SK-N-SH treated with all-trans-retinoic acid at 6 μM for 48 hours (cell line): ENCODE measurements at regions not wholly inside any gene's neighbourhood (a gene's known extent, or its start where the extent isn't known, plus 50 kb on each side); places are given as distances from the start of the nearest gene placed in this dataset.
A peak's percentile ranks its signal among the peaks of the same experiment; 100 is the strongest.

ENCODE experiments used
- ATAC-seq: fragments of 200-7000 bp; cut with Tn5 transposase; 3 replicates; pipeline ENCODE4 v1.9.1; 2020; ENCODE audit warnings: mild to moderate bottlenecking, moderate library complexity
- ARNTL ChIP-seq: fragments of 450-650 bp; formaldehyde crosslinking; IDR thresholded peaks from 2 replicates; pipeline ENCODE4 v1.5.0; 2020; ENCODE audit warnings: low read depth, mild to moderate bottlenecking, moderate library complexity, borderline replicate concordance
- ESRRG ChIP-seq: fragments of 250-450 bp; sonication (Bioruptor Pico); IDR thresholded peaks from 2 replicates; pipeline ENCODE4 v1.6.1; 2021; ENCODE audit warnings: mild to moderate bottlenecking
- GLIS3 ChIP-seq: fragments of 250-450 bp; sonication (Bioruptor Pico); IDR thresholded peaks from 2 replicates; pipeline ENCODE4 v1.5.0; 2020; ENCODE audit warnings: mild to moderate bottlenecking, moderate library complexity
- ISL1 ChIP-seq: fragments of 250-450 bp; sonication (Bioruptor Pico); IDR thresholded peaks from 2 replicates; pipeline ENCODE4 v2.1.2; 2022; ENCODE audit warnings: mild to moderate bottlenecking, moderate library complexity
- OSR1 ChIP-seq: fragments of 250-450 bp; sonication (Bioruptor Pico); IDR thresholded peaks from 2 replicates; pipeline ENCODE4 v1.8.0; 2022; ENCODE audit warnings: moderate library complexity, mild to moderate bottlenecking, inconsistent platforms
- RARB ChIP-seq: fragments of 250-450 bp; sonication (Bioruptor Pico); IDR thresholded peaks from 2 replicates; pipeline ENCODE4 v1.8.0; 2021; ENCODE audit warnings: mild to moderate bottlenecking, moderate library complexity
- SNAI2 ChIP-seq: fragments of 250-450 bp; sonication (Bioruptor Pico); IDR thresholded peaks from 2 replicates; pipeline ENCODE4 v1.5.0; 2020; ENCODE audit warnings: mild to moderate bottlenecking, moderate library complexity
- TCF4 ChIP-seq: fragments of 250-450 bp; sonication (Bioruptor Pico); IDR thresholded peaks from 2 replicates; pipeline ENCODE4 v1.8.0; 2021; ENCODE audit warnings: mild to moderate bottlenecking, moderate library complexity, borderline replicate concordance
- TOX ChIP-seq: fragments of 250-450 bp; sonication (Bioruptor Pico); IDR thresholded peaks from 2 replicates; pipeline ENCODE4 v1.8.0; 2021; ENCODE audit warnings: mild to moderate bottlenecking, moderate library complexity, borderline replicate concordance
- ZC3H10 ChIP-seq: fragments of 250-450 bp; sonication (Bioruptor Pico); IDR thresholded peaks from 2 replicates; pipeline ENCODE4 v1.5.1; 2021; ENCODE audit warnings: mild to moderate bottlenecking, moderate library complexity
- ZFP3 ChIP-seq: fragments of 250-450 bp; sonication (Bioruptor Pico); IDR thresholded peaks from 2 replicates; pipeline ENCODE4 v1.5.0; 2020; ENCODE audit warnings: mild to moderate bottlenecking, moderate library complexity
- ZFP30 ChIP-seq: fragments of 450-650 bp; formaldehyde crosslinking; IDR thresholded peaks from 2 replicates; pipeline ENCODE4 v1.5.0; 2022; ENCODE audit warnings: mild to moderate bottlenecking, moderate library complexity
- ZNF565 ChIP-seq: fragments of 450-650 bp; formaldehyde crosslinking; conservative IDR thresholded peaks from 2 replicates; pipeline ENCODE4 v1.5.0; 2020; ENCODE audit warnings: low read depth, mild to moderate bottlenecking, moderate library complexity
- ZNF70 ChIP-seq: fragments of 450-650 bp; formaldehyde crosslinking; IDR thresholded peaks from 2 replicates; pipeline ENCODE4 v1.5.0; 2020; ENCODE audit warnings: mild to moderate bottlenecking, moderate library complexity
- ZNF8 ChIP-seq: fragments of 450-650 bp; formaldehyde crosslinking; IDR thresholded peaks from 2 replicates; pipeline ENCODE4 v1.5.0; 2020; ENCODE audit warnings: mild to moderate bottlenecking, moderate library complexity
- TF ChIP-seq, protein P1 (sequence below): fragments of 250-450 bp; sonication (Bioruptor Pico); IDR thresholded peaks from 2 replicates; pipeline ENCODE4 v1.5.0; 2020; ENCODE audit warnings: mild to moderate bottlenecking, moderate library complexity
- TF ChIP-seq, protein P2 (sequence below): fragments of 250-450 bp; sonication (Bioruptor Pico); IDR thresholded peaks from 2 replicates; pipeline ENCODE4 v1.8.0; 2021; ENCODE audit warnings: low read depth, mild to moderate bottlenecking, moderate library complexity, borderline replicate concordance
- TF ChIP-seq, protein P3 (sequence below): fragments of 250-450 bp; sonication (Bioruptor Pico); IDR thresholded peaks from 2 replicates; pipeline ENCODE4 v1.5.1; 2021; ENCODE audit warnings: mild to moderate bottlenecking, moderate library complexity
- TF ChIP-seq, protein P4 (sequence below): fragments of 250-450 bp; sonication (Bioruptor Pico); IDR thresholded peaks from 2 replicates; pipeline ENCODE4 v1.8.0; 2020; ENCODE audit warnings: mild to moderate bottlenecking, moderate library complexity, borderline replicate concordance
- TF ChIP-seq, protein P5 (sequence below): fragments of 250-450 bp; sonication (Bioruptor Pico); IDR thresholded peaks from 2 replicates; pipeline ENCODE4 v1.5.1; 2020; ENCODE audit warnings: low read depth, mild to moderate bottlenecking, moderate library complexity

DNA sequence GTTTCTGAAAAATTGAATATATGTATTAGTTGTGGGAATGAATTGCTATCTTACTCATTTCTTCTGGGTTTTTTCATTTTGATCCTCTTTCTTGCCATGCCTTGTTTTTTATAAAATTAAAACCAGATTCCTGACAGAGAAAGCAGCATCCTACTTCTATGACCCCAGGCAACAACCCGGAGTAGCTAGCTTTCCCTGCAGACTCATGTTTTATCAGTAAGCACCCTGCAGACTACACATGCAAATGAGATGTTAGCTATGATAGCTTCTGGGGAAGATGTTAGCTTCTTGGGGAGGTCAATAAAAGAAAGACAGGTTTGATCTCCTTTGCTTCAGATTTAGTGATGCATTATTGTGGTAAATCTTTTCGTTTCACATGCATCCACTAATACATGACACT, 1598.6 kb downstream of the SLITRK5 start:
- no peak for ATAC-seq
- no peak for TF ChIP-seq ESRRG (CRISPR knock-in tag)
- TF ChIP-seq TCF4 (CRISPR knock-in tag), result 0 out of 2 replicates have a peak, but pooled peaks have one; percentile 14
- no peak for TF ChIP-seq ARNTL (CRISPR knock-in tag)
- TF ChIP-seq, all 23 proteins: peak for 1

DNA sequence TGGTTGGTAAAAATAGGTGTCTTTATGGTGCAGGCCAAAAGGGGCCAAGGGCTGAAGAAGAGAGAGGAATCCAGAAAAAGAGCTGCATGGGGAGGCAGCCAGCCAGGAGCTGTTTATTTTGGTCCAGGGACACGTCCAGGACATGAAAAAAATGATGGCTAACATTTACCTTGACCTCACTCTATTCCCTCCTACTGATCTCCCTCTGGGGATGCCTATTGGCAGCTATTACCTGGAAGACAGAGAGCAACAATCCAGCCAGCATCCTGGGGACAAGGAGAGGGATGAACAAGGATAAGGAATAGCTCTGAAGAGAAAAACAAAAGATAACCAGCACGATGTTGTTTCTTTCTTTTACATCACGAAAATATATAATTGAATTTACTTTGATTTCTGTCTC, 1599.6 kb downstream of the SLITRK5 start:
- ATAC-seq, result no peak
- TF ChIP-seq, protein P1, sequence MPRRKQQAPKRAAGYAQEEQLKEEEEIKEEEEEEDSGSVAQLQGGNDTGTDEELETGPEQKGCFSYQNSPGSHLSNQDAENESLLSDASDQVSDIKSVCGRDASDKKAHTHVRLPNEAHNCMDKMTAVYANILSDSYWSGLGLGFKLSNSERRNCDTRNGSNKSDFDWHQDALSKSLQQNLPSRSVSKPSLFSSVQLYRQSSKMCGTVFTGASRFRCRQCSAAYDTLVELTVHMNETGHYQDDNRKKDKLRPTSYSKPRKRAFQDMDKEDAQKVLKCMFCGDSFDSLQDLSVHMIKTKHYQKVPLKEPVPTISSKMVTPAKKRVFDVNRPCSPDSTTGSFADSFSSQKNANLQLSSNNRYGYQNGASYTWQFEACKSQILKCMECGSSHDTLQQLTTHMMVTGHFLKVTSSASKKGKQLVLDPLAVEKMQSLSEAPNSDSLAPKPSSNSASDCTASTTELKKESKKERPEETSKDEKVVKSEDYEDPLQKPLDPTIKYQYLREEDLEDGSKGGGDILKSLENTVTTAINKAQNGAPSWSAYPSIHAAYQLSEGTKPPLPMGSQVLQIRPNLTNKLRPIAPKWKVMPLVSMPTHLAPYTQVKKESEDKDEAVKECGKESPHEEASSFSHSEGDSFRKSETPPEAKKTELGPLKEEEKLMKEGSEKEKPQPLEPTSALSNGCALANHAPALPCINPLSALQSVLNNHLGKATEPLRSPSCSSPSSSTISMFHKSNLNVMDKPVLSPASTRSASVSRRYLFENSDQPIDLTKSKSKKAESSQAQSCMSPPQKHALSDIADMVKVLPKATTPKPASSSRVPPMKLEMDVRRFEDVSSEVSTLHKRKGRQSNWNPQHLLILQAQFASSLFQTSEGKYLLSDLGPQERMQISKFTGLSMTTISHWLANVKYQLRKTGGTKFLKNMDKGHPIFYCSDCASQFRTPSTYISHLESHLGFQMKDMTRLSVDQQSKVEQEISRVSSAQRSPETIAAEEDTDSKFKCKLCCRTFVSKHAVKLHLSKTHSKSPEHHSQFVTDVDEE, result no peak
- no peak for TF ChIP-seq ZC3H10
- no peak for TF ChIP-seq GLIS3 (CRISPR knock-in tag)
- TF ChIP-seq ZNF8 (CRISPR knock-in tag), result no peak
- TF ChIP-seq, protein P2, sequence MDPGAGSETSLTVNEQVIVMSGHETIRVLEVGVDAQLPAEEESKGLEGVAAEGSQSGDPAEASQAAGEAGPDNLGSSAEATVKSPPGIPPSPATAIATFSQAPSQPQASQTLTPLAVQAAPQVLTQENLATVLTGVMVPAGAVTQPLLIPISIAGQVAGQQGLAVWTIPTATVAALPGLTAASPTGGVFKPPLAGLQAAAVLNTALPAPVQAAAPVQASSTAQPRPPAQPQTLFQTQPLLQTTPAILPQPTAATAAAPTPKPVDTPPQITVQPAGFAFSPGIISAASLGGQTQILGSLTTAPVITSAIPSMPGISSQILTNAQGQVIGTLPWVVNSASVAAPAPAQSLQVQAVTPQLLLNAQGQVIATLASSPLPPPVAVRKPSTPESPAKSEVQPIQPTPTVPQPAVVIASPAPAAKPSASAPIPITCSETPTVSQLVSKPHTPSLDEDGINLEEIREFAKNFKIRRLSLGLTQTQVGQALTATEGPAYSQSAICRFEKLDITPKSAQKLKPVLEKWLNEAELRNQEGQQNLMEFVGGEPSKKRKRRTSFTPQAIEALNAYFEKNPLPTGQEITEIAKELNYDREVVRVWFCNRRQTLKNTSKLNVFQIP, result no peak
- TF ChIP-seq RARB (CRISPR knock-in tag), result no peak
- TF ChIP-seq SNAI2 (CRISPR knock-in tag), result no peak
- TF ChIP-seq, protein P3, sequence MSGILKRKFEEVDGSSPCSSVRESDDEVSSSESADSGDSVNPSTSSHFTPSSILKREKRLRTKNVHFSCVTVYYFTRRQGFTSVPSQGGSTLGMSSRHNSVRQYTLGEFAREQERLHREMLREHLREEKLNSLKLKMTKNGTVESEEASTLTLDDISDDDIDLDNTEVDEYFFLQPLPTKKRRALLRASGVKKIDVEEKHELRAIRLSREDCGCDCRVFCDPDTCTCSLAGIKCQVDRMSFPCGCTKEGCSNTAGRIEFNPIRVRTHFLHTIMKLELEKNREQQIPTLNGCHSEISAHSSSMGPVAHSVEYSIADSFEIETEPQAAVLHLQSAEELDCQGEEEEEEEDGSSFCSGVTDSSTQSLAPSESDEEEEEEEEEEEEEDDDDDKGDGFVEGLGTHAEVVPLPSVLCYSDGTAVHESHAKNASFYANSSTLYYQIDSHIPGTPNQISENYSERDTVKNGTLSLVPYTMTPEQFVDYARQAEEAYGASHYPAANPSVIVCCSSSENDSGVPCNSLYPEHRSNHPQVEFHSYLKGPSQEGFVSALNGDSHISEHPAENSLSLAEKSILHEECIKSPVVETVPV, result no peak
- TF ChIP-seq ZFP3 (CRISPR knock-in tag), result no peak
- no peak for TF ChIP-seq ZNF70 (CRISPR knock-in tag)
- TF ChIP-seq, all 23 proteins: peak for 0

DNA sequence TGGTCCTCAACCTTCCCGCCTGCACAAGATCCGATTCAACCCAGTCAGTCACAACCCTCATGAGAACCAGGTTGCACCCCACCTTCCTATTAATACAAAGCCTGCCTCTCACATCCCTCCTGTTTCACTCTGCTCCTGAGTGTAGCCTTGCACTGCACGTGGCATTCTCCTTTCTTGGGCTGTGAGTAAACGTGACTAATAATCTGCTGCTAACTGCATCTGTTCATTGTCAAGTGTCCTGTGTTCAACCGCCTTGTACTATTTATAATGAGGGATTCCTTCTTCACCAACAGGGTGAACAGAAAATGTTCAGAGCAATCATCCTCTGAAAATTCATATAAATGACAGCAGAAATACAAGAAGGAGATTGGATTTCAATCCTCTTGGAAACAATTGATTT, 1608.2 kb downstream of the SLITRK5 start:
- TF ChIP-seq ISL1 (no peak), TOX (CRISPR knock-in tag) (no peak), TCF4 (CRISPR knock-in tag) (no peak)
- TF ChIP-seq, protein P2, result no peak
- ATAC-seq, result peak; percentile 63

DNA sequence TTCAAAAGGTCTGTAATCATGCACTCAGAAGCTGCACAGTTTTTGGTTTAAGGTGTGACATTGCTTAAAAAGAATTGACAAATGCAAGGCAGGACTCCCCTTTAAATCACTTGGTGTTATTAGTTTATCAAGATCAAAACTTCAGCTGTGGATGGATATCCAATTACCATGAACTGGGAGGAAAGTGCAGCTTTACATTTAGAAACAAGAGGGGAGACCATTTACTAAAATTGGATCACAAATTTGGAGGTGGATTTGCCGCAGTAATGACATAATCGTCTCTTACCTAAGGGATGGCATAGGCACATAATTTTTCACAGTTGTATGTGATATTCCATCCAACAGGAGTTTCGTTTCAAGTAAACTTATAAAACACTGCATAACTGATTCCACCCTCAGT, 1610.2 kb downstream of the SLITRK5 start:
- TF ChIP-seq TCF4 (CRISPR knock-in tag) (no peak), TOX (CRISPR knock-in tag) (no peak), ZNF70 (CRISPR knock-in tag) (no peak), ZFP30 (no peak), ESRRG (CRISPR knock-in tag) (no peak), OSR1 (CRISPR knock-in tag) (no peak), ISL1 (no peak), ZNF565 (CRISPR knock-in tag) (no peak)
- TF ChIP-seq, protein P1, result no peak
- TF ChIP-seq, protein P4, sequence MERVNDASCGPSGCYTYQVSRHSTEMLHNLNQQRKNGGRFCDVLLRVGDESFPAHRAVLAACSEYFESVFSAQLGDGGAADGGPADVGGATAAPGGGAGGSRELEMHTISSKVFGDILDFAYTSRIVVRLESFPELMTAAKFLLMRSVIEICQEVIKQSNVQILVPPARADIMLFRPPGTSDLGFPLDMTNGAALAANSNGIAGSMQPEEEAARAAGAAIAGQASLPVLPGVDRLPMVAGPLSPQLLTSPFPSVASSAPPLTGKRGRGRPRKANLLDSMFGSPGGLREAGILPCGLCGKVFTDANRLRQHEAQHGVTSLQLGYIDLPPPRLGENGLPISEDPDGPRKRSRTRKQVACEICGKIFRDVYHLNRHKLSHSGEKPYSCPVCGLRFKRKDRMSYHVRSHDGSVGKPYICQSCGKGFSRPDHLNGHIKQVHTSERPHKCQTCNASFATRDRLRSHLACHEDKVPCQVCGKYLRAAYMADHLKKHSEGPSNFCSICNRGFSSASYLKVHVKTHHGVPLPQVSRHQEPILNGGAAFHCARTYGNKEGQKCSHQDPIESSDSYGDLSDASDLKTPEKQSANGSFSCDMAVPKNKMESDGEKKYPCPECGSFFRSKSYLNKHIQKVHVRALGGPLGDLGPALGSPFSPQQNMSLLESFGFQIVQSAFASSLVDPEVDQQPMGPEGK, result no peak
- TF ChIP-seq, protein P3, result no peak
- TF ChIP-seq, protein P5, sequence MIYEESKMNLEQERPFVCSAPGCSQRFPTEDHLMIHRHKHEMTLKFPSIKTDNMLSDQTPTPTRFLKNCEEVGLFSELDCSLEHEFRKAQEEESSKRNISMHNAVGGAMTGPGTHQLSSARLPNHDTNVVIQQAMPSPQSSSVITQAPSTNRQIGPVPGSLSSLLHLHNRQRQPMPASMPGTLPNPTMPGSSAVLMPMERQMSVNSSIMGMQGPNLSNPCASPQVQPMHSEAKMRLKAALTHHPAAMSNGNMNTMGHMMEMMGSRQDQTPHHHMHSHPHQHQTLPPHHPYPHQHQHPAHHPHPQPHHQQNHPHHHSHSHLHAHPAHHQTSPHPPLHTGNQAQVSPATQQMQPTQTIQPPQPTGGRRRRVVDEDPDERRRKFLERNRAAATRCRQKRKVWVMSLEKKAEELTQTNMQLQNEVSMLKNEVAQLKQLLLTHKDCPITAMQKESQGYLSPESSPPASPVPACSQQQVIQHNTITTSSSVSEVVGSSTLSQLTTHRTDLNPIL (CRISPR knock-in tag), result no peak

More for the DNA sequence above, 1610.2 kb downstream of the SLITRK5 start:
- no peak for ATAC-seq
